PC-3 (cell line): ENCODE measurements at regions not wholly inside any gene's neighbourhood (a gene's known extent, or its start where the extent isn't known, plus 50 kb on each side); places are given as distances from the start of the nearest gene placed in this dataset.

Experiments used
- ATAC-seq: fragments of 200-7000 bp; cut with Tn5 transposase; 2 replicates; pipeline ENCODE4 v1.9.1; 2020; ENCODE audit warnings: mild to moderate bottlenecking, moderate library complexity
- BruUV-seq: library from RNA; stranded (reverse); fragments of 400-500 nt; replicated peaks from 2 replicates; lab custom pipeline; 2021; lab: Mats Ljungman, UMichigan
- CTCF ChIA-PET: fragments of 300-600 bp; sonication (Branson Sonifier 250); formaldehyde crosslinking; loops from one replicate; lab custom pipeline; 2022; ENCODE audit warnings: antibody characterized with exemption; lab: Charles Lee
- POLR2A ChIA-PET: fragments of 300-600 bp; sonication (Branson Sonifier 250); formaldehyde crosslinking; loops from one replicate; lab custom pipeline; 2022; ENCODE audit warnings: antibody characterized with exemption; ENCODE audit not compliant: unreplicated experiment; lab: Charles Lee
- DNase-seq: peaks from one replicate; pipeline ENCODE4 v3.0.0-alpha.2; 2015
- H2AFZ ChIP-seq: fragments of 300-600 bp; sonication (generic); 2 replicates; pipeline ENCODE4 v1.6.0; 2016; ENCODE audit warnings: antibody characterized with exemption, low read length
- H3F3A ChIP-seq: fragments of 300-600 bp; sonication (generic); one replicate; pipeline ENCODE4 v1.6.0; 2017; ENCODE audit warnings: antibody characterized with exemption, low read length, control low read depth, mild to moderate bottlenecking; ENCODE audit not compliant: unreplicated experiment
- H3K27ac ChIP-seq: fragments of 300-600 bp; sonication (generic); 2 replicates; pipeline ENCODE4 v1.5.1; 2016; ENCODE audit warnings: mild to moderate bottlenecking, low read length
- H3K27me3 ChIP-seq: fragments of 300-600 bp; sonication (generic); 2 replicates; pipeline ENCODE4 v1.6.1; 2016; ENCODE audit warnings: low read length, mixed read lengths
- H3K36me3 ChIP-seq: fragments of 300-600 bp; sonication (generic); 2 replicates; pipeline ENCODE4 v1.6.1; 2016; ENCODE audit warnings: low read depth, mixed run types, low read length, mixed read lengths
- H3K4me1 ChIP-seq: fragments of 300-600 bp; sonication (generic); 2 replicates; pipeline ENCODE4 v1.5.1; 2016; ENCODE audit warnings: low read length; ENCODE audit not compliant: insufficient read depth
- H3K4me2 ChIP-seq: fragments of 300-600 bp; sonication (generic); 2 replicates; pipeline ENCODE4 v1.6.0; 2016; ENCODE audit warnings: low read length
- H3K4me3 ChIP-seq: fragments of 300-600 bp; sonication (generic); 2 replicates; pipeline ENCODE4 v1.5.1; 2016; ENCODE audit warnings: mild to moderate bottlenecking, low read length, mixed read lengths
- H3K79me2 ChIP-seq: fragments of 300-600 bp; sonication (generic); 2 replicates; pipeline ENCODE4 v1.6.1; 2017; ENCODE audit warnings: low read length, mixed read lengths
- H3K9ac ChIP-seq: fragments of 300-600 bp; sonication (generic); 2 replicates; pipeline ENCODE4 v1.6.0; 2016; ENCODE audit warnings: mild to moderate bottlenecking, low read length
- H3K9me2 ChIP-seq: fragments of 300-600 bp; sonication (generic); replicated peaks from 2 replicates; pipeline ENCODE4 v1.6.1; 2016; ENCODE audit warnings: mixed run types, low read length, mixed read lengths
- H3K9me3 ChIP-seq: fragments of 300-600 bp; sonication (generic); 2 replicates; pipeline ENCODE4 v1.6.1; 2016; ENCODE audit warnings: low read length, mixed read lengths
- H4K20me1 ChIP-seq: fragments of 300-600 bp; sonication (generic); 2 replicates; pipeline ENCODE4 v1.6.1; 2016; ENCODE audit warnings: low read length, mixed read lengths
- EZH2 ChIP-seq: fragments of 300-600 bp; sonication (generic); IDR thresholded peaks from one replicate; pipeline ENCODE4 v1.6.1; 2017; ENCODE audit warnings: antibody characterized with exemption, mild to moderate bottlenecking, low read length; ENCODE audit not compliant: unreplicated experiment
- EZH2phosphoT487 ChIP-seq: fragments of 300-600 bp; sonication (generic); IDR thresholded peaks from 2 replicates; pipeline ENCODE4 v1.6.1; 2018; ENCODE audit warnings: mild to moderate bottlenecking, antibody characterized with exemption, low read length, borderline replicate concordance
- intact Hi-C: fragments of 100-400 bp; cut with micrococcal nuclease; formaldehyde crosslinking; loops from 2 replicates; pipeline ENCODE4 v1.9.0; 2023
- TF ChIP-seq, protein P1 (sequence below): fragments of 300-600 bp; sonication (generic); conservative IDR thresholded peaks from 2 replicates; pipeline ENCODE4 v1.5.1; 2017; ENCODE audit warnings: antibody characterized with exemption, low read depth, mild to moderate bottlenecking, low read length

DNA sequence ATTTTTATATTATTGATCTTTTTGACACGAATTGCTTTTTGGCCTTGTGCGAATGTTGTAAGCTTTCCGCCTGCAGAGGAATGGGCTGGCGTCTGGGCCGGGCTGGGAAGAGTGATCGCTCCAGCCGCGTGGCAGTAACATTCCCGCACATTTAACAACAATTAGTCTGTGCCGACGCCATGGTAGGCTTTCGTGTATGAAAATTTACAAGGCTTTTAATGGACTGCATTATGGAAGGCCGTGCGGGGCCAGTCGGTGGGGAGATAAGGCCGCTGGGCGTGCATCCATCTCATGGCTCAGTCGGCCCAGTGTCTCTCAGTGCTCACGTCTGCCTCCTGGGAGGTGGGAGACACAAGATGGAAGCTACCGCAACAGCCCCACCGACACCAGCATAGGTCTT, 142.2 kb downstream of the PHETA1 start:
- no TSS peak for BruUV-seq

DNA sequence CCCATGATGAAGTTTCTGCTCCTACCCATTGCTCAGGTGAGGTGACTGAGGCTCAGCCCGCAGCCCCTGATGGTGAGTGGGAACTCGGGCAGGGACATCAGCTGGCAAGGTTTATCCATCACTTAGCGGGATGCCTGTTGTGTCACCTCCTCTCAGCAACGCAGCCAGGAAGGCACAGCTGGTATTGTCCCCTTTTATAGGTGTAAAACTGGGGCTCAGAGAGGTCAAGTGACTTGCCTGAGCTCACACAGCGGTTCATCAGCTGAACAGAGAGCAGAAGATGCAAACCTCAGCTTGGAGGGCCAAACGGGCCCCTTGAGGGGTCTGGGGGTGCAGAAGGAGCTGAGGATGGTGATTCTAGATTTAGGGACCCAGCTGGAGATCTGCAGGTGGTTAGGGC, 143.6 kb downstream of the PHETA1 start:
- no TSS peak for BruUV-seq
- POLR2A ChIA-PET, result no interaction called here
- intact Hi-C loops, result no loop called here

More for the DNA sequence above, 142.2 kb downstream of the PHETA1 start:
- Histone ChIP-seq H3K27me3 (0 out of 2 replicates have a peak, but pooled peaks cover 11% of the 10 kb centered on the region), H4K20me1 (no peaks in the 10 kb centered on the region), H2AFZ (no peak overlapping the region), H3K27ac (no peak overlapping the region), H3K9me3 (no peaks in the 10 kb centered on the region), H3F3A (no peaks in the 10 kb centered on the region), H3K4me1 (no peaks in the 10 kb centered on the region), H3K9me2 (no peaks in the 10 kb centered on the region), H3K9ac (no peak overlapping the region), H3K79me2 (no peaks in the 10 kb centered on the region), H3K4me2 (no peak overlapping the region), H3K4me3 (no peak overlapping the region), H3K36me3 (no peaks in the 10 kb centered on the region)
- TF ChIP-seq EZH2phosphoT487 (no peak), EZH2 (no peak)
- TF ChIP-seq, protein P1, sequence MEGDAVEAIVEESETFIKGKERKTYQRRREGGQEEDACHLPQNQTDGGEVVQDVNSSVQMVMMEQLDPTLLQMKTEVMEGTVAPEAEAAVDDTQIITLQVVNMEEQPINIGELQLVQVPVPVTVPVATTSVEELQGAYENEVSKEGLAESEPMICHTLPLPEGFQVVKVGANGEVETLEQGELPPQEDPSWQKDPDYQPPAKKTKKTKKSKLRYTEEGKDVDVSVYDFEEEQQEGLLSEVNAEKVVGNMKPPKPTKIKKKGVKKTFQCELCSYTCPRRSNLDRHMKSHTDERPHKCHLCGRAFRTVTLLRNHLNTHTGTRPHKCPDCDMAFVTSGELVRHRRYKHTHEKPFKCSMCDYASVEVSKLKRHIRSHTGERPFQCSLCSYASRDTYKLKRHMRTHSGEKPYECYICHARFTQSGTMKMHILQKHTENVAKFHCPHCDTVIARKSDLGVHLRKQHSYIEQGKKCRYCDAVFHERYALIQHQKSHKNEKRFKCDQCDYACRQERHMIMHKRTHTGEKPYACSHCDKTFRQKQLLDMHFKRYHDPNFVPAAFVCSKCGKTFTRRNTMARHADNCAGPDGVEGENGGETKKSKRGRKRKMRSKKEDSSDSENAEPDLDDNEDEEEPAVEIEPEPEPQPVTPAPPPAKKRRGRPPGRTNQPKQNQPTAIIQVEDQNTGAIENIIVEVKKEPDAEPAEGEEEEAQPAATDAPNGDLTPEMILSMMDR, result no peak
- ATAC-seq (no peak), DNase-seq (no peak)
- intact Hi-C loops, result no loop called here
- ChIA-PET POLR2A (no interaction called here), CTCF (no interaction called here)

More for the DNA sequence above, 143.6 kb downstream of the PHETA1 start:
- H3K4me3 ChIP-seq, result no peak overlapping the region
- no peak overlapping the region for H3K9ac ChIP-seq
- no peaks in the 10 kb centered on the region for H3K27me3 ChIP-seq
- ATAC-seq (no peak), DNase-seq (no peak)
- H3F3A ChIP-seq, result no peaks in the 10 kb centered on the region
- H3K79me2 ChIP-seq, result no peaks in the 10 kb centered on the region
- no peaks in the 10 kb centered on the region for H4K20me1 ChIP-seq
- no peaks in the 10 kb centered on the region for H3K9me2 ChIP-seq
- H2AFZ ChIP-seq, result no peak overlapping the region
- H3K27ac ChIP-seq, result no peak overlapping the region
- H3K4me2 ChIP-seq, result no peak overlapping the region
- H3K4me1 ChIP-seq, result no peaks in the 10 kb centered on the region
- no peaks in the 10 kb centered on the region for H3K36me3 ChIP-seq
- TF ChIP-seq EZH2, result no peak
- TF ChIP-seq, protein P1, result no peak
- TF ChIP-seq EZH2phosphoT487, result no peak
- H3K9me3 ChIP-seq, result no peaks in the 10 kb centered on the region
- CTCF ChIA-PET, result no interaction called here
